Cardiac muscle cell (in vitro differentiated cells and primary cell): ENCODE measurements at regions not wholly inside any gene's neighbourhood (a gene's known extent, or its start where the extent isn't known, plus 50 kb on each side); places are given as distances from the start of the nearest gene placed in this dataset.

Experiments used
- DNase-seq, 2 donors: peaks; one replicate each; pipeline versions ENCODE4 v3.0.0 to v3.0.0-alpha.2; 2010 to 2017; ENCODE audit warnings: low read depth in 1 of 2, low spot score in 1 of 2
- H3K27ac ChIP-seq: fragments of 200-600 bp; sonication (generic); 2 replicates; pipeline ENCODE4 v1.5.1; 2016
- H3K27me3 ChIP-seq: fragments of 200-600 bp; sonication (generic); 2 replicates; pipeline ENCODE4 v1.6.0; 2016; ENCODE audit warnings: control low read depth
- H3K36me3 ChIP-seq: fragments of 200-600 bp; sonication (generic); 2 replicates; pipeline ENCODE4 v1.5.1; 2016; ENCODE audit warnings: control low read depth
- H3K4me1 ChIP-seq: fragments of 200-600 bp; sonication (generic); 2 replicates; pipeline ENCODE4 v1.8.1; 2017; ENCODE audit warnings: low read depth, mild to moderate bottlenecking, mixed run types
- H3K4me3 ChIP-seq: fragments of 200-600 bp; sonication (generic); 2 replicates; pipeline ENCODE4 v1.5.1; 2016; ENCODE audit warnings: mild to moderate bottlenecking
- H3K9me3 ChIP-seq: fragments of 200-600 bp; sonication (generic); 2 replicates; pipeline ENCODE4 v1.5.1; 2017; ENCODE audit warnings: low read depth, mild to moderate bottlenecking, control low read depth
- CTCF ChIP-seq: IDR thresholded peaks from 2 replicates; pipeline ENCODE4 v1.5.1; 2012; ENCODE audit warnings: low read depth, mild to moderate bottlenecking, low read length

GRCh38 chr13:50685491-50685890 lies 158.0 kb downstream of the DLEU7 start:
- no peaks in the 10 kb centered on the region for H3K9me3 ChIP-seq
- H3K27me3 ChIP-seq, result no peaks in the 10 kb centered on the region
- peak overlapping the region; percentile 13 for H3K27ac ChIP-seq
- no peak overlapping the region for H3K4me3 ChIP-seq
- no peaks in the 10 kb centered on the region for H3K36me3 ChIP-seq
- no peak for TF ChIP-seq CTCF
- H3K4me1 ChIP-seq, result peaks cover 22% of the 10 kb centered on the region
- DNase-seq, result peak; percentile 43 to 57

- no peak for DNase-seq
- no peaks in the 10 kb centered on the region for H3K36me3 ChIP-seq
- H3K27me3 ChIP-seq, result no peaks in the 10 kb centered on the region
- no peak overlapping the region for H3K4me3 ChIP-seq
- H3K9me3 ChIP-seq, result no peaks in the 10 kb centered on the region
- TF ChIP-seq CTCF, result no peak
- H3K4me1 ChIP-seq, result peaks cover 24% of the 10 kb centered on the region
- peak overlapping the region; percentile 13 for H3K27ac ChIP-seq
These were observed 157.5 kb downstream of the DLEU7 start for GRCh38 chr13:50685956-50686355.

GRCh38 chr13:50686551-50686950 lies 156.9 kb downstream of the DLEU7 start:
- Histone ChIP-seq H3K4me3 (no peak overlapping the region), H3K4me1 (peaks cover 30% of the 10 kb centered on the region), H3K36me3 (no peaks in the 10 kb centered on the region), H3K27me3 (no peaks in the 10 kb centered on the region), H3K9me3 (no peaks in the 10 kb centered on the region), H3K27ac (no peak overlapping the region)
- no peak for TF ChIP-seq CTCF
- DNase-seq, result no peak

GRCh38 chr13:50687545-50687944 lies 155.9 kb downstream of the DLEU7 start:
- TF ChIP-seq CTCF, result no peak
- Histone ChIP-seq H3K36me3 (no peaks in the 10 kb centered on the region), H3K4me3 (no peak overlapping the region), H3K9me3 (no peaks in the 10 kb centered on the region), H3K27me3 (no peaks in the 10 kb centered on the region), H3K4me1 (peaks cover 40% of the 10 kb centered on the region), H3K27ac (no peak overlapping the region)
- DNase-seq, result no peak

- no peak overlapping the region for H3K4me3 ChIP-seq
- no peak for DNase-seq
- no peak overlapping the region for H3K27ac ChIP-seq
These were observed 153.5 kb downstream of the DLEU7 start for GRCh38 chr13:50690006-50690405.

More at GRCh38 chr13:50690006-50690405, 153.5 kb downstream of the DLEU7 start:
- no peaks in the 10 kb centered on the region for H3K9me3 ChIP-seq
- TF ChIP-seq CTCF, result no peak
- no peaks in the 10 kb centered on the region for H3K36me3 ChIP-seq
- peaks cover 55% of the 10 kb centered on the region for H3K4me1 ChIP-seq
- no peaks in the 10 kb centered on the region for H3K27me3 ChIP-seq
